ENCODE measurements at regions not wholly inside any gene's neighbourhood (a gene's known extent, or its start where the extent isn't known, plus 50 kb on each side); places are given as distances from the start of the nearest gene placed in this dataset.

- no peak for TF ChIP-seq CTCF (IDR thresholded peaks at IDR 0.05)
- DNase-seq = no peak
- Mint-ChIP-seq H3K27me3 (peaks cover 18% of the 10 kb centered on the region), H3K4me1 (peaks cover 3% of the 10 kb centered on the region), H3K4me3 (no peak overlapping the region), H3K9me3 (no peaks in the 10 kb centered on the region), H3K27ac (no peak overlapping the region), H3K36me3 (ENCODE audit: low read depth) (no peaks in the 10 kb centered on the region)
- intact Hi-C loops (cut with micrococcal nuclease) = no loop called here
- no peak for ATAC-seq (ENCODE audit: low read depth)
- CTCF ChIA-PET = no interaction called here
- POLR2A ChIA-PET = no interaction called here
Observed at GRCh38 chr11:134536677-134537076, 124.6 kb upstream of the B3GAT1 start.

- POLR2A ChIA-PET = no interaction called here
- CTCF ChIA-PET = no interaction called here
- no peak overlapping the region for H3K27ac Mint-ChIP-seq
- no peaks in the 10 kb centered on the region for H3K9me3 Mint-ChIP-seq
- H3K27me3 Mint-ChIP-seq = peaks cover 18% of the 10 kb centered on the region
- peaks cover 3% of the 10 kb centered on the region for H3K4me1 Mint-ChIP-seq
- ATAC-seq (ENCODE audit: low read depth) (no peak), DNase-seq (no peak)
- intact Hi-C loops (cut with micrococcal nuclease) = no loop called here
- H3K36me3 Mint-ChIP-seq (ENCODE audit: low read depth) = no peaks in the 10 kb centered on the region
- TF ChIP-seq CTCF (IDR thresholded peaks at IDR 0.05) = no peak
- H3K4me3 Mint-ChIP-seq = no peak overlapping the region
Observed at GRCh38 chr11:134536219-134536618, 124.2 kb upstream of the B3GAT1 start.

GRCh38 chr11:134535029-134536025, 123.3 kb upstream of the B3GAT1 start:
- peaks cover 21% of the 10 kb centered on the region for H3K27me3 Mint-ChIP-seq
- ChIA-PET POLR2A (no interaction called here), CTCF (no interaction called here)
- no peak for DNase-seq
- ATAC-seq (ENCODE audit: low read depth) = no peak
- no peak overlapping the region for H3K27ac Mint-ChIP-seq
- intact Hi-C loops (cut with micrococcal nuclease) = no loop called here
- no peak overlapping the region for H3K4me3 Mint-ChIP-seq
- peaks cover 3% of the 10 kb centered on the region for H3K4me1 Mint-ChIP-seq
- TF ChIP-seq CTCF (IDR thresholded peaks at IDR 0.05) = no peak
- no peaks in the 10 kb centered on the region for H3K9me3 Mint-ChIP-seq
- H3K36me3 Mint-ChIP-seq (ENCODE audit: low read depth) = no peaks in the 10 kb centered on the region

- Mint-ChIP-seq H3K9me3 (no peaks in the 10 kb centered on the region), H3K36me3 (ENCODE audit: low read depth) (no peaks in the 10 kb centered on the region), H3K4me1 (peaks cover 3% of the 10 kb centered on the region), H3K27me3 (peaks cover 17% of the 10 kb centered on the region), H3K27ac (no peak overlapping the region), H3K4me3 (no peak overlapping the region)
- CTCF ChIA-PET = no interaction called here
- ATAC-seq (ENCODE audit: low read depth) = no peak
- POLR2A ChIA-PET = no interaction called here
- DNase-seq = no peak
- no peak for TF ChIP-seq CTCF (IDR thresholded peaks at IDR 0.05)
- intact Hi-C loops (cut with micrococcal nuclease) = no loop called here
Observed at GRCh38 chr11:134533511-134533910, 121.5 kb upstream of the B3GAT1 start.

- intact Hi-C loops (cut with micrococcal nuclease) = no loop called here
Observed at GRCh38 chr11:134532921-134533421, 120.9 kb upstream of the B3GAT1 start.

More at GRCh38 chr11:134532921-134533421, 120.9 kb upstream of the B3GAT1 start:
- POLR2A ChIA-PET = no interaction called here
- H3K4me3 Mint-ChIP-seq = no peak overlapping the region
- H3K9me3 Mint-ChIP-seq = no peaks in the 10 kb centered on the region
- TF ChIP-seq CTCF (IDR thresholded peaks at IDR 0.05) = no peak
- no peak for DNase-seq
- peaks cover 3% of the 10 kb centered on the region for H3K4me1 Mint-ChIP-seq
- H3K36me3 Mint-ChIP-seq (ENCODE audit: low read depth) = no peaks in the 10 kb centered on the region
- no peak overlapping the region for H3K27ac Mint-ChIP-seq
- CTCF ChIA-PET = no interaction called here
- H3K27me3 Mint-ChIP-seq = peaks cover 13% of the 10 kb centered on the region
- ATAC-seq (ENCODE audit: low read depth) = no peak
